ENCODE measurements at regions not wholly inside any gene's neighbourhood (a gene's known extent, or its start where the extent isn't known, plus 50 kb on each side); places are given as distances from the start of the nearest gene placed in this dataset.

DNA sequence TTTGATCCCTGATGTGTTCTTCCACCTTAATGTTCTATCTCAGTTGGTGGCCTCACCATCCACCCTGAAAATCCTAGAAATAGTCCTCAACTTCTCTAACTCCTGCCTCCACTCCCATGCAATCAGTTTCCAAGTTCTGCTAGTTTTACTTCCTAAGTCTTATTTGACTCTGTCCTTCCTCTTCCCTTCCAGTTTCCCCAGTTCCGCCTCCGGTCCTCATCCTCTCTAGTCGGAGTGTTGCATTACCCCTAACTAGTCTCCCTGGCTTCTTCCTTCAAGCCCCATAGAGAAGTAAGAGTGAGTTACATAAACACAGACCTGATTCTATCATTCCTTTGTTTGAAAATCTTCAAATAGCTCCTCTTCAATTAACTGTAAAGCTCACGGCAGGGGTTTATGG lies 236.5 kb downstream of the GXYLT1 start (continued):
- no peak for TF ChIP-seq RELA (CRISPR knock-in tag; IDR thresholded peaks at IDR 0.05; ENCODE audit: borderline replicate concordance)
- no peak for TF ChIP-seq SOX15 (CRISPR knock-in tag; IDR thresholded peaks at IDR 0.05)
- TF ChIP-seq ESRRA (CRISPR knock-in tag; IDR thresholded peaks at IDR 0.05; ENCODE audit: borderline replicate concordance) = no peak
- no peak for TF ChIP-seq NFYB (CRISPR knock-in tag; conservative IDR thresholded peaks at IDR 0.05; ENCODE audit: low read depth)

DNA sequence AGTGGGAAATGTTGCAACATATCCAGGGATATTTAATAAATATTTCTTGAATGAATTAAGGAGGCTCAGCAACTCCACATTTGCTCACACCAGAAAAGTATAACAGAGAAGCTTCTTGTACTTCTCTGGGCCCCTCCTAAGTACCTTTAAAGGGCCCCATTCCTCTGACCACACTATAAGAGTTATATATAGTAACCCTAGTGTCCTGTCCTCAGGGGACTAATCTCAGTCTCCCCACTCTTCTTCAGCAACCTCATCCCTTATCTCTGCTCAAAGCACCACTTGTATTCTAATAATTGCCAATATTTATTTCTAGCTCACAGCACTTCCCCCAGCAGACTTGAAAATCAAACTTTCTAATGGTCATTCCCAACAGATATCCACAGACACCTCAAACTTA lies 237.1 kb downstream of the GXYLT1 start:
- DNase-seq (ENCODE audit: low spot score) = no peak
- no peak overlapping the region for H3K27ac Mint-ChIP-seq
- peaks cover 2% of the 10 kb centered on the region for H3K9me3 Mint-ChIP-seq
- no peaks in the 10 kb centered on the region for H3K27me3 Mint-ChIP-seq (ENCODE audit: low read depth)
- H3K4me3 Mint-ChIP-seq = no peak overlapping the region
- POLR2A ChIA-PET = no interaction called here
- CTCF ChIA-PET = interaction anchor here (1.1 kb wide), 1 partner anchor 10 kb away, joined by 3 read pairs; no protein-coding TSS in a partner anchor
- peaks cover 48% of the 10 kb centered on the region for H3K4me1 Mint-ChIP-seq
- TF ChIP-seq, protein P1, sequence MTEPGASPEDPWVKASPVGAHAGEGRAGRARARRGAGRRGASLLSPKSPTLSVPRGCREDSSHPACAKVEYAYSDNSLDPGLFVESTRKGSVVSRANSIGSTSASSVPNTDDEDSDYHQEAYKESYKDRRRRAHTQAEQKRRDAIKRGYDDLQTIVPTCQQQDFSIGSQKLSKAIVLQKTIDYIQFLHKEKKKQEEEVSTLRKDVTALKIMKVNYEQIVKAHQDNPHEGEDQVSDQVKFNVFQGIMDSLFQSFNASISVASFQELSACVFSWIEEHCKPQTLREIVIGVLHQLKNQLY (CRISPR knock-in tag; IDR thresholded peaks at IDR 0.05) = no peak
- TF ChIP-seq FOXJ3 (CRISPR knock-in tag; IDR thresholded peaks at IDR 0.05; ENCODE audit: borderline replicate concordance) = no peak
- TF ChIP-seq, protein P2, sequence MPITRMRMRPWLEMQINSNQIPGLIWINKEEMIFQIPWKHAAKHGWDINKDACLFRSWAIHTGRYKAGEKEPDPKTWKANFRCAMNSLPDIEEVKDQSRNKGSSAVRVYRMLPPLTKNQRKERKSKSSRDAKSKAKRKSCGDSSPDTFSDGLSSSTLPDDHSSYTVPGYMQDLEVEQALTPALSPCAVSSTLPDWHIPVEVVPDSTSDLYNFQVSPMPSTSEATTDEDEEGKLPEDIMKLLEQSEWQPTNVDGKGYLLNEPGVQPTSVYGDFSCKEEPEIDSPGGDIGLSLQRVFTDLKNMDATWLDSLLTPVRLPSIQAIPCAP (CRISPR knock-in tag; IDR thresholded peaks at IDR 0.05) = no peak
- TF ChIP-seq, protein P3, sequence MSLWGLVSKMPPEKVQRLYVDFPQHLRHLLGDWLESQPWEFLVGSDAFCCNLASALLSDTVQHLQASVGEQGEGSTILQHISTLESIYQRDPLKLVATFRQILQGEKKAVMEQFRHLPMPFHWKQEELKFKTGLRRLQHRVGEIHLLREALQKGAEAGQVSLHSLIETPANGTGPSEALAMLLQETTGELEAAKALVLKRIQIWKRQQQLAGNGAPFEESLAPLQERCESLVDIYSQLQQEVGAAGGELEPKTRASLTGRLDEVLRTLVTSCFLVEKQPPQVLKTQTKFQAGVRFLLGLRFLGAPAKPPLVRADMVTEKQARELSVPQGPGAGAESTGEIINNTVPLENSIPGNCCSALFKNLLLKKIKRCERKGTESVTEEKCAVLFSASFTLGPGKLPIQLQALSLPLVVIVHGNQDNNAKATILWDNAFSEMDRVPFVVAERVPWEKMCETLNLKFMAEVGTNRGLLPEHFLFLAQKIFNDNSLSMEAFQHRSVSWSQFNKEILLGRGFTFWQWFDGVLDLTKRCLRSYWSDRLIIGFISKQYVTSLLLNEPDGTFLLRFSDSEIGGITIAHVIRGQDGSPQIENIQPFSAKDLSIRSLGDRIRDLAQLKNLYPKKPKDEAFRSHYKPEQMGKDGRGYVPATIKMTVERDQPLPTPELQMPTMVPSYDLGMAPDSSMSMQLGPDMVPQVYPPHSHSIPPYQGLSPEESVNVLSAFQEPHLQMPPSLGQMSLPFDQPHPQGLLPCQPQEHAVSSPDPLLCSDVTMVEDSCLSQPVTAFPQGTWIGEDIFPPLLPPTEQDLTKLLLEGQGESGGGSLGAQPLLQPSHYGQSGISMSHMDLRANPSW (CRISPR knock-in tag; conservative IDR thresholded peaks at IDR 0.05; ENCODE audit: low read depth) = no peak
- TF ChIP-seq JAZF1 (CRISPR knock-in tag; IDR thresholded peaks at IDR 0.05) = no peak
- no peak for ATAC-seq
- H3K36me3 Mint-ChIP-seq = no peaks in the 10 kb centered on the region

DNA sequence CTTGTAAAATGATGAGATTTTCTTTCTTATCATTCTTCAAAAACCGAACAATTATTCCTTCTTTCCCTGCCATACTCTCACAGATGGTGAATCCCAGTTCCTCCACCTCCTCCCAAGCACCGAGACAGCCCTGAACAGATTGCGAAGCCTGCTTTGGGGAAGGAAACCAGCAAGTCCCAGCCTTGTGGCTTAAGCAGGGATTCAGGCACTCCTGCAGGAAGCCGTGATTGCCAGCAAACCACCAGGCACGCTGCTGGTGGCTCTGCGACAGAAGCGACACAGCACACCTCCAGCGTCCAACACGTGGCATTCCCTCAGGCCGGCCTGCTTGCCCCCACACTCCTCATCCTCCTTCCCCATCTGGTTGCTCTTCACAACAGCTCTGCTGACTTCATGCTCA lies 237.7 kb downstream of the GXYLT1 start:
- no peak for TF ChIP-seq ZNF416 (CRISPR knock-in tag; IDR thresholded peaks at IDR 0.05)
- ChIA-PET CTCF (no interaction called here), POLR2A (no interaction called here)
- H3K4me3 Mint-ChIP-seq = no peak overlapping the region
- H3K36me3 Mint-ChIP-seq = no peaks in the 10 kb centered on the region
- H3K4me1 Mint-ChIP-seq = peaks cover 48% of the 10 kb centered on the region
- H3K27ac Mint-ChIP-seq = no peak overlapping the region
- peaks cover 4% of the 10 kb centered on the region for H3K9me3 Mint-ChIP-seq
- ATAC-seq (peak; percentile 56), DNase-seq (ENCODE audit: low spot score) (peak; percentile 16)
- H3K27me3 Mint-ChIP-seq (ENCODE audit: low read depth) = no peaks in the 10 kb centered on the region

DNA sequence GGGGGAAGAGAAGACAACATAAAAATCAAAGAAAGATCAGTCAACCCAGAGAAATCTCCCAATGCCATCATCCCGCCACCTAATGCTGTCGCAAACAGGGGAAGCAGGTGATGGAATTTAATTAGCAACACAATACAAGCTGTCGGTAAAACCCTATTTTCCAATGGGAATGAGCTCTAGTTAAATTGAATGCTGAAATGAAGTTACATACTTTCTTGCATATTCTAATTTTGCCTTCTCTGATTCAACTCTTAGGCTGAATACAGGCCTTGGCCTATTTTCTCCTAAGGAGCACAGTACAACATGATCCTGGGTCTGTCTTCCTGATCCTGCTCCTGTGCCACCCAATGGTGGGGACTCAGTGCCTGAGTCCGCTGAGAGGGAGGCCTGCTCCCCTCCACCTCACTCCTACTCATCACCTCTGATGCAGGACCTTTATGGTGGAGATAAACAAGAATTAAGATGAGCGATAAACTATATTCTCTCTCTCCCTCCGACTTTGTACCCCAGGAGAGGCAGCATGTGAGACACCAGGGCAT lies 238.8 kb downstream of the GXYLT1 start:
- no peak overlapping the region for H3K4me3 Mint-ChIP-seq
- H3K4me1 Mint-ChIP-seq = peaks cover 48% of the 10 kb centered on the region
- peaks cover 4% of the 10 kb centered on the region for H3K9me3 Mint-ChIP-seq
- peak overlapping the region; percentile 88 for H3K27ac Mint-ChIP-seq
- no peaks in the 10 kb centered on the region for H3K36me3 Mint-ChIP-seq
- no peak for DNase-seq (ENCODE audit: low spot score)
- CTCF ChIA-PET = interaction anchor here (1.1 kb wide), 1 partner anchor 12 kb away, joined by 5 read pairs; no protein-coding TSS in a partner anchor
- POLR2A ChIA-PET = no interaction called here
- ATAC-seq = peak; percentile 74
- H3K27me3 Mint-ChIP-seq (ENCODE audit: low read depth) = no peaks in the 10 kb centered on the region
- TF ChIP-seq TEAD4 (CRISPR knock-in tag; IDR thresholded peaks at IDR 0.05) (no peak), HMGA2 (CRISPR knock-in tag; IDR thresholded peaks at IDR 0.05) (no peak), ZNF396 (CRISPR knock-in tag; IDR thresholded peaks at IDR 0.05; ENCODE audit: borderline replicate concordance) (no peak), SP1 (CRISPR knock-in tag; conservative IDR thresholded peaks at IDR 0.05) (no peak), MYBL2 (CRISPR knock-in tag; IDR thresholded peaks at IDR 0.05) (no peak), JUN (CRISPR knock-in tag; IDR thresholded peaks at IDR 0.05) (no peak), RELA (CRISPR knock-in tag; IDR thresholded peaks at IDR 0.05; ENCODE audit: borderline replicate concordance) (no peak), ETV6 (CRISPR knock-in tag; IDR thresholded peaks at IDR 0.05) (no peak), ZNF416 (CRISPR knock-in tag; IDR thresholded peaks at IDR 0.05) (no peak), JAZF1 (CRISPR knock-in tag; IDR thresholded peaks at IDR 0.05) (no peak)
- TF ChIP-seq, protein P4, sequence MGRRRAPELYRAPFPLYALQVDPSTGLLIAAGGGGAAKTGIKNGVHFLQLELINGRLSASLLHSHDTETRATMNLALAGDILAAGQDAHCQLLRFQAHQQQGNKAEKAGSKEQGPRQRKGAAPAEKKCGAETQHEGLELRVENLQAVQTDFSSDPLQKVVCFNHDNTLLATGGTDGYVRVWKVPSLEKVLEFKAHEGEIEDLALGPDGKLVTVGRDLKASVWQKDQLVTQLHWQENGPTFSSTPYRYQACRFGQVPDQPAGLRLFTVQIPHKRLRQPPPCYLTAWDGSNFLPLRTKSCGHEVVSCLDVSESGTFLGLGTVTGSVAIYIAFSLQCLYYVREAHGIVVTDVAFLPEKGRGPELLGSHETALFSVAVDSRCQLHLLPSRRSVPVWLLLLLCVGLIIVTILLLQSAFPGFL (CRISPR knock-in tag; IDR thresholded peaks at IDR 0.05; ENCODE audit: borderline replicate concordance) = no peak
- TF ChIP-seq, protein P5, sequence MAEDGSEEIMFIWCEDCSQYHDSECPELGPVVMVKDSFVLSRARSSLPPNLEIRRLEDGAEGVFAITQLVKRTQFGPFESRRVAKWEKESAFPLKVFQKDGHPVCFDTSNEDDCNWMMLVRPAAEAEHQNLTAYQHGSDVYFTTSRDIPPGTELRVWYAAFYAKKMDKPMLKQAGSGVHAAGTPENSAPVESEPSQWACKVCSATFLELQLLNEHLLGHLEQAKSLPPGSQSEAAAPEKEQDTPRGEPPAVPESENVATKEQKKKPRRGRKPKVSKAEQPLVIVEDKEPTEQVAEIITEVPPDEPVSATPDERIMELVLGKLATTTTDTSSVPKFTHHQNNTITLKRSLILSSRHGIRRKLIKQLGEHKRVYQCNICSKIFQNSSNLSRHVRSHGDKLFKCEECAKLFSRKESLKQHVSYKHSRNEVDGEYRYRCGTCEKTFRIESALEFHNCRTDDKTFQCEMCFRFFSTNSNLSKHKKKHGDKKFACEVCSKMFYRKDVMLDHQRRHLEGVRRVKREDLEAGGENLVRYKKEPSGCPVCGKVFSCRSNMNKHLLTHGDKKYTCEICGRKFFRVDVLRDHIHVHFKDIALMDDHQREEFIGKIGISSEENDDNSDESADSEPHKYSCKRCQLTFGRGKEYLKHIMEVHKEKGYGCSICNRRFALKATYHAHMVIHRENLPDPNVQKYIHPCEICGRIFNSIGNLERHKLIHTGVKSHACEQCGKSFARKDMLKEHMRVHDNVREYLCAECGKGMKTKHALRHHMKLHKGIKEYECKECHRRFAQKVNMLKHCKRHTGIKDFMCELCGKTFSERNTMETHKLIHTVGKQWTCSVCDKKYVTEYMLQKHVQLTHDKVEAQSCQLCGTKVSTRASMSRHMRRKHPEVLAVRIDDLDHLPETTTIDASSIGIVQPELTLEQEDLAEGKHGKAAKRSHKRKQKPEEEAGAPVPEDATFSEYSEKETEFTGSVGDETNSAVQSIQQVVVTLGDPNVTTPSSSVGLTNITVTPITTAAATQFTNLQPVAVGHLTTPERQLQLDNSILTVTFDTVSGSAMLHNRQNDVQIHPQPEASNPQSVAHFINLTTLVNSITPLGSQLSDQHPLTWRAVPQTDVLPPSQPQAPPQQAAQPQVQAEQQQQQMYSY (CRISPR knock-in tag; IDR thresholded peaks at IDR 0.05) = no peak

All from WTC11 (cell line).